Osteoblast (primary cell): ENCODE measurements at regions not wholly inside any gene's neighbourhood (a gene's known extent, or its start where the extent isn't known, plus 50 kb on each side); places are given as distances from the start of the nearest gene placed in this dataset.

Experiments used
- DNase-seq: peaks from one replicate; pipeline ENCODE4 v3.0.0; 2011; ENCODE audit warnings: low spot score, mixed read lengths; ENCODE audit not compliant: insufficient read length; ENCODE audit errors: missing footprints
- H2AFZ ChIP-seq: 2 replicates; pipeline ENCODE4 v1.6.0; 2011; ENCODE audit warnings: mild to moderate bottlenecking, low read length
- H3K27ac ChIP-seq: 2 replicates; pipeline ENCODE4 v1.5.1; 2011; ENCODE audit warnings: mild to moderate bottlenecking, low read depth, low read length, moderate library complexity
- H3K27me3 ChIP-seq: 2 replicates; pipeline ENCODE4 v1.6.0; 2012; ENCODE audit warnings: mild to moderate bottlenecking, control low read depth, inconsistent platforms, low read length, moderate library complexity; ENCODE audit not compliant: insufficient read depth
- H3K36me3 ChIP-seq: 2 replicates; pipeline ENCODE4 v1.5.1; 2011; ENCODE audit warnings: mild to moderate bottlenecking, low read length, control low read depth, moderate library complexity; ENCODE audit not compliant: insufficient read depth
- H3K4me1 ChIP-seq: 2 replicates; pipeline ENCODE4 v1.5.1; 2011; ENCODE audit warnings: mild to moderate bottlenecking, low read length, control low read depth, moderate library complexity; ENCODE audit not compliant: insufficient read depth
- H3K4me2 ChIP-seq: 2 replicates; pipeline ENCODE4 v1.6.0; 2011; ENCODE audit warnings: mild to moderate bottlenecking, low read length; ENCODE audit not compliant: insufficient read depth
- H3K4me3 ChIP-seq: fragments of 200-600 bp; sonication (generic); 3 replicates; pipeline ENCODE4 v1.5.1; 2012; ENCODE audit warnings: mild to moderate bottlenecking, low read length, inconsistent platforms; ENCODE audit not compliant: insufficient read depth
- H3K79me2 ChIP-seq: 2 replicates; pipeline ENCODE4 v1.6.0; 2012; ENCODE audit warnings: mild to moderate bottlenecking, low read length, control low read depth, inconsistent platforms; ENCODE audit not compliant: insufficient read depth
- H3K9me3 ChIP-seq: 2 replicates; pipeline ENCODE4 v1.5.1; 2011; ENCODE audit warnings: low read depth, low read length, control low read depth
- H4K20me1 ChIP-seq: 2 replicates; pipeline ENCODE4 v1.6.0; 2012; ENCODE audit warnings: mild to moderate bottlenecking, low read length, control low read depth; ENCODE audit not compliant: insufficient read depth
- TF ChIP-seq, protein P1 (sequence below): IDR thresholded peaks from 2 replicates; pipeline ENCODE4 v1.5.1; 2011; ENCODE audit warnings: mild to moderate bottlenecking, low read depth, low read length, moderate library complexity; ENCODE audit errors: extremely low read depth

DNA sequence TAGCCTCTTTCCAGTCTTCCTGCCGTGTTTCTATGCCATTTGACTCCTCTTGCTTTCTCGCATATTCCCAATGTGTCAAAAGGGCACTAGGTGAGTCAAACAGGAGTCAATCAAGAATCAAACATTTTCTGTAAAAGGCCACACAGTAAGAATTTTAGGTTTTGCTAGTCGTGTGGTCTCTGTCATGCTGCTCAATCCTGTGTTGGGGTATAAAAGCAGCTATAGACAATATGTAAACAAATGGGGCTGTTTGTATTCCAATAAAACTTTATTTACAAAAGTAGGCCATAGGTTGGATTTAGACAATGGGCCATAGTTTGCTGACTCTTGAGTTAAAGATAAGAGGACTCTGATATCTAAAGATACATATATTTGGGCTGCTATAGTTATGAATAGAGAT lies 235.4 kb upstream of the BTBD3 start:
- Histone ChIP-seq H4K20me1 (no peaks in the 10 kb centered on the region), H3K36me3 (no peaks in the 10 kb centered on the region), H3K27ac (no peak overlapping the region), H3K79me2 (no peaks in the 10 kb centered on the region), H3K4me3 (no peak overlapping the region), H3K9me3 (no peaks in the 10 kb centered on the region), H2AFZ (no peak overlapping the region), H3K4me2 (no peak overlapping the region), H3K27me3 (no peaks in the 10 kb centered on the region), H3K4me1 (no peaks in the 10 kb centered on the region)
- TF ChIP-seq, protein P1, sequence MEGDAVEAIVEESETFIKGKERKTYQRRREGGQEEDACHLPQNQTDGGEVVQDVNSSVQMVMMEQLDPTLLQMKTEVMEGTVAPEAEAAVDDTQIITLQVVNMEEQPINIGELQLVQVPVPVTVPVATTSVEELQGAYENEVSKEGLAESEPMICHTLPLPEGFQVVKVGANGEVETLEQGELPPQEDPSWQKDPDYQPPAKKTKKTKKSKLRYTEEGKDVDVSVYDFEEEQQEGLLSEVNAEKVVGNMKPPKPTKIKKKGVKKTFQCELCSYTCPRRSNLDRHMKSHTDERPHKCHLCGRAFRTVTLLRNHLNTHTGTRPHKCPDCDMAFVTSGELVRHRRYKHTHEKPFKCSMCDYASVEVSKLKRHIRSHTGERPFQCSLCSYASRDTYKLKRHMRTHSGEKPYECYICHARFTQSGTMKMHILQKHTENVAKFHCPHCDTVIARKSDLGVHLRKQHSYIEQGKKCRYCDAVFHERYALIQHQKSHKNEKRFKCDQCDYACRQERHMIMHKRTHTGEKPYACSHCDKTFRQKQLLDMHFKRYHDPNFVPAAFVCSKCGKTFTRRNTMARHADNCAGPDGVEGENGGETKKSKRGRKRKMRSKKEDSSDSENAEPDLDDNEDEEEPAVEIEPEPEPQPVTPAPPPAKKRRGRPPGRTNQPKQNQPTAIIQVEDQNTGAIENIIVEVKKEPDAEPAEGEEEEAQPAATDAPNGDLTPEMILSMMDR = no peak
- DNase-seq = no peak

DNA sequence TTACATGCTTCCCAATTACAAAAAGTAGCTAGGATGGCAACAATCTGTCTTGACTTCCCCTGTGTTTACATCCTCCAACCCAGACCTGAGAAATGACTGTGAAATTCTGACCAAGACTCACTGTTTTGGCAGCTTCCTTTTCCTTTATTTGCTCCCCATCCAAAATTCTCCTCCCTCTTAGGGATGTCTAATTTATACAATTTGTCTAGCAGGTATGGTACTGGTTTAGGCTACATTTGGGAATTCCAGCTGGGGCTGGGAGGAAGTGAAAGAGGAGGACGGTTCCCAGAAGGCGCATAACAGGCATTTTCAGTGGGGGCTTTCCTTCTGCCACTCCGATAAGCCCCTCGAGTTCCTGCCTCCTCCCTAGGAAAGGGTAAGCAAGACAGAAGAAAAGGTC lies 231.5 kb upstream of the BTBD3 start:
- Histone ChIP-seq H4K20me1 (no peaks in the 10 kb centered on the region), H3K79me2 (no peaks in the 10 kb centered on the region), H3K4me2 (no peak overlapping the region), H3K4me1 (no peaks in the 10 kb centered on the region), H3K9me3 (no peaks in the 10 kb centered on the region), H3K27ac (no peak overlapping the region), H3K27me3 (no peaks in the 10 kb centered on the region), H3K4me3 (no peak overlapping the region), H3K36me3 (no peaks in the 10 kb centered on the region), H2AFZ (no peak overlapping the region)
- TF ChIP-seq, protein P1 = no peak
- no peak for DNase-seq

DNA sequence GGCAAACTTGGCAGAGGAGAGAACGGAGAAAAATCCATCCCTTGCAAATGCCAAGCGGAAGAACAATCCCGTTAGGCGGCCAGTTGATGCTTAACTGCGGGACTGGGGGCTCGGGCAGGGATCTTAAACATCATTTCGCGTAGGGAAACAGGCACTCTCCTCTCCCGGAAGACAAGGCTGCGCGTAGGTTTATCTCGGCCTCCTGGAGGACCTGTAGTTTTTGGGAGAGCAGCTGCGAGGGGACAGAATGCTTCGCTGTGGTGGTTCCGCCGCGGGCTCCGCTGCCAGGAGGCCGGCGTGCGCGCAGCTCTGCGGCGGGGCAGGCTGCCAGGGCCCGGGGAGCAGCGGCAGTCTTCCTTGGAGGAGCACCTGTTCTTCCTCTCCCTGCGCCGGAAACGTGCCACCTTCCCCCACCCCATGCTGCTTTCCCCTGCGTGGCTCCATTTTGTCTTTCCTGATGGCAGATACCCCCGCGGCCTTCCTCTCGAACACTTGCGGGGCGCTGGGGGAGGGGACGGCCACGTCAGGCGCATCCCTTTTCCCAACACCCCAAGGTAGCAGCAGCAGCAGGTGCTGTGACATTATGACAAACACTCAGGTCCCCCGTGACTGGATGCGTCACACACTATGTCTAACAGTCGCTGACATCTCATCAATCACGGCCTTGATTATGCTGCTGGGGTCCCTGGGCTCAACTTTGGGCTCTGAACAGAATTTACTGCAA lies 230.7 kb upstream of the BTBD3 start:
- Histone ChIP-seq H2AFZ (peak overlapping the region; percentile 92), H4K20me1 (no peaks in the 10 kb centered on the region), H3K4me2 (peak overlapping the region; percentile 81), H3K36me3 (no peaks in the 10 kb centered on the region), H3K79me2 (no peaks in the 10 kb centered on the region), H3K4me1 (no peaks in the 10 kb centered on the region), H3K27me3 (no peaks in the 10 kb centered on the region), H3K27ac (no peak overlapping the region), H3K9me3 (no peaks in the 10 kb centered on the region), H3K4me3 (peak overlapping the region; percentile 62)
- TF ChIP-seq, protein P1 = no peak
- DNase-seq = no peak

DNA sequence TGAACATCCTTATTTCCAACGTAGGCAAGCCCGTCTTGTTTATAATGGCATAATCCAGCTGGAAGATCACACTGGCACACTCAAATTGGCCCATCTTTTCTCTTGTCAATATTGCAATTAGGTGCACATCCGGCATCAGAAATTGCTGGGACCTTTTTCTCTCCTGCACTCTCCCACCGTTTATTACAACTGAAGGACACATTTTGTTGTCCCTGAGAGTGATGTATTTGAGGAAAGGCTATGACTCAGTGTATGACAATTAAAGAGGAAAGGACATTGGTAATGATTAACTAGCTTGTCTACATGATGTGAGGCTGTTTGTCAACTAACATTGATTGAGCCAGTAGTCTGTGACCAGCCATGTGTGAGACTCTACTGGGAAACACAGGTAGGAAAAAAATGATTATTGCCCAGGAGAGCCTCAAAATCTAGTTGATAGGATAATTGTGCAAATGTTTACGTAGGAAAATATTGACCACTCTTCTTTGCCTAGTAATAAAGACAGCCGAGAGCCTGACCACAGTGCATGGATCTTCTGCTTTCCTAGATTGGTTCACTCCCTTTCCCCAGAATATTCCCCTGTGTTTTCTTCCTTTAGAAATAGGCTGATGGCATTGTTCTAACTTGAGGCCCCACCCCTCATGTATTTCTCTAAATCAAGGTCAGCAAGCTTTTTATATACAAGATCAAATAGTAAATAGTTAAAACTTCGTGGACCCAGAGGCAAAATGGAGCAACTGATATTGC lies 230.0 kb upstream of the BTBD3 start:
- H3K4me2 ChIP-seq = peak overlapping the region; percentile 81
- H3K27ac ChIP-seq = no peak overlapping the region
- peak overlapping the region; percentile 41 for H2AFZ ChIP-seq
- TF ChIP-seq, protein P1 = no peak
- H3K36me3 ChIP-seq = no peaks in the 10 kb centered on the region
- H3K79me2 ChIP-seq = no peaks in the 10 kb centered on the region
- no peaks in the 10 kb centered on the region for H3K27me3 ChIP-seq
- no peaks in the 10 kb centered on the region for H3K9me3 ChIP-seq
- no peak for DNase-seq
- no peak overlapping the region for H3K4me3 ChIP-seq
- H4K20me1 ChIP-seq = no peaks in the 10 kb centered on the region
- no peaks in the 10 kb centered on the region for H3K4me1 ChIP-seq
